ENCODE measurements at regions not wholly inside any gene's neighbourhood (a gene's known extent, or its start where the extent isn't known, plus 50 kb on each side); places are given as distances from the start of the nearest gene placed in this dataset.
"Not testable (repeated sequence)": the region's sequence is repeated elsewhere in the genome, so short reads cannot be mapped to it uniquely, and the experiment has no call there.

GRCh38 chr2:91742973-91743490, 3051.6 kb downstream of the RPIA start:
- not testable (repeated sequence) for DNase-seq

GRCh38 chr2:91743910-91744309, 3052.4 kb downstream of the RPIA start:
- DNase-seq = not testable (repeated sequence)

- DNase-seq = not testable (repeated sequence)
Measured at GRCh38 chr2:91744700-91745141, 3053.2 kb downstream of the RPIA start.

GRCh38 chr2:91748902-91749301, 3057.4 kb downstream of the RPIA start:
- DNase-seq = peak; percentile 1

GRCh38 chr2:91749665-91750064, 3058.2 kb downstream of the RPIA start:
- DNase-seq = not testable (repeated sequence)

- not testable (repeated sequence) for DNase-seq
Measured at GRCh38 chr2:91759361-91759941, 3068.0 kb downstream of the RPIA start.

GRCh38 chr2:91760672-91761071, 3069.2 kb downstream of the RPIA start:
- DNase-seq = not testable (repeated sequence)

- not testable (repeated sequence) for DNase-seq
Measured at GRCh38 chr2:91762312-91762711, 3070.8 kb downstream of the RPIA start.

GRCh38 chr2:91763710-91764109, 3072.2 kb downstream of the RPIA start:
- DNase-seq = not testable (repeated sequence)

- not testable (repeated sequence) for DNase-seq
Measured at GRCh38 chr2:91764581-91765002, 3073.1 kb downstream of the RPIA start.

GRCh38 chr2:91765018-91765754, 3073.7 kb downstream of the RPIA start:
- DNase-seq = not testable (repeated sequence)

GRCh38 chr2:91766349-91767048, 3075.0 kb downstream of the RPIA start:
- not testable (repeated sequence) for DNase-seq

- not testable (repeated sequence) for DNase-seq
Measured at GRCh38 chr2:91768301-91768700, 3076.8 kb downstream of the RPIA start.

- DNase-seq = not testable (repeated sequence)
Measured at GRCh38 chr2:91768997-91769396, 3077.5 kb downstream of the RPIA start.

GRCh38 chr2:91770046-91770575, 3078.6 kb downstream of the RPIA start:
- not testable (repeated sequence) for DNase-seq

GRCh38 chr2:91771604-91772003, 3080.1 kb downstream of the RPIA start:
- DNase-seq = not testable (repeated sequence)

- not testable (repeated sequence) for DNase-seq
Measured at GRCh38 chr2:91772240-91772937, 3080.9 kb downstream of the RPIA start.

- DNase-seq = not testable (repeated sequence)
Measured at GRCh38 chr2:91773810-91774209, 3082.3 kb downstream of the RPIA start.

GRCh38 chr2:91775193-91775592, 3083.7 kb downstream of the RPIA start:
- DNase-seq = not testable (repeated sequence)

GRCh38 chr2:91780324-91780723, 3088.9 kb downstream of the RPIA start:
- not testable (repeated sequence) for DNase-seq

GRCh38 chr2:91809391-91809790, 3061.8 kb upstream of the TEKT4 start:
- not testable (repeated sequence) for DNase-seq

All from CD4-positive, alpha-beta T cell treated with Interleukin-10 for 1 hour (primary cell).